GM21576 (cell line): ENCODE measurements at regions not wholly inside any gene's neighbourhood (a gene's known extent, or its start where the extent isn't known, plus 50 kb on each side); places are given as distances from the start of the nearest gene placed in this dataset.

Experiments used
- ATAC-seq: cut with Tn5 transposase; IDR thresholded peaks from one replicate; pipeline ENCODE4 v1.9.1; 2021; ENCODE audit warnings: mild to moderate bottlenecking, moderate library complexity; ENCODE audit not compliant: unreplicated experiment

DNA sequence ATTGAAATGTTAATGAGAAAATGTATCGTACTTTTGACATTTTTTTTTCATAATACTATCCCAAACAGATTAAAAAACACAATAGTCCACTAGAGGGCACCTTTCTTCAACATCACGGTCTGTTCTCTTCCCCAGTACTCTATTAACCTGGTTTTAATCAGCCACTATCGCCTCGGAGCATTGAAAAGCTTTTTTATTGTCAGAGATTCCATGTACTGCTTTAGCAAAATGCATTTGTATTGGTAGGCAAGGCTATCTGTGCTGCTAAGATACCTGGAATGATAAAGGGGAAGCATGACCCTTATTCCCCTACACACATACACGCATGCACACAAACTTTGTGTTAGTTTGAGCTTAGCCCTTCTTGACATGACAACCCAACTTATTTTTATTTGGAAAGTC lies 160.1 kb upstream of the IL12A start:
- no peak for ATAC-seq

DNA sequence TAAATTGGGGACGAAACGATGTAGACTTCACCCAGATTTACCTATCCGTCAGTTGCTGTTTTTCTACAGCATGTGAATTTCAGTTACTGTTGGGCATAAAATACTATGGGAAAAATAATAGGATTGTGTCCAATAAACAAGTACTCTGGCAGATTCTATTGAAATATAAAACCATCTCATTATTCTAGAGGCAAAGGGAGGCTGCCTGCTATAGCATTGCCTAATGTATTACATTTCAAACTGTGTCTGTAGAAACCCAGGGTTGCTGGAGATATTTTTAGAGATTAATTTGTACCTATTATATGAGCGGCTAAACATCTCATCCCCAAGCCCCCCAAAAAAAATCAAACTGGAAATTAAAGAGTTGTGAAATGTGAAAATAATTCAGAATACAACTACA lies 159.6 kb upstream of the IL12A start:
- ATAC-seq: no peak

DNA sequence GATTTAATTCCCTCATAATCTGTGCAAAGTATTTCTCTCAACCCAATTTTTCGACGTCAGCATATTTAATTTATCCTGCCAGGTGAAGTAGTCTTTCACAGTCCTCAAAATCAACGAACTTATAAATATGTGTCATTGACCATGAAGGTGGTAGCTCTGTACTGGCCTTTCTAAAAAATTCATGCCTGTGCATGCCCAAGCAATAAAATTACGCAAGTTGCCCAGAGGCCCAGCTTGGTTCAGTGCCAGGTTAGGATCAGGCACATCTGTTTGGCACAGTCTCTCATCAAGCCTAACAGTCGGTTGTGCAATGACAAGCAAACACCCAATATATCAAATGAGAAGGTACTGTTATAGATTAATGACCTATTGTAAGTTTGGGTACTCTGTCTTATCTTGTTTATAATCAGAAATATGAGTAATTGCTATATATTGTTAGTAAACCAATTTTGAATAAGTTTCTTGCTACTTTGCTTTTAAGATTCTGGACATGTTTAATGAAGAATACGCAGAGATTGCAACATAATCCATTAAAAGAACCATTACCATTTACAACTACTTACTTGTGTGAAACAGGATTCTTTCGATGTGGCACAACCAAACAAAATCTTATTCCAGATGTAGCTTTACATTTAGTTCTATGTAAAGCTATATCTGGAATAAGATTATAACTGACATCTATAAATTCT lies 159.0 kb upstream of the IL12A start:
- ATAC-seq: no peak

DNA sequence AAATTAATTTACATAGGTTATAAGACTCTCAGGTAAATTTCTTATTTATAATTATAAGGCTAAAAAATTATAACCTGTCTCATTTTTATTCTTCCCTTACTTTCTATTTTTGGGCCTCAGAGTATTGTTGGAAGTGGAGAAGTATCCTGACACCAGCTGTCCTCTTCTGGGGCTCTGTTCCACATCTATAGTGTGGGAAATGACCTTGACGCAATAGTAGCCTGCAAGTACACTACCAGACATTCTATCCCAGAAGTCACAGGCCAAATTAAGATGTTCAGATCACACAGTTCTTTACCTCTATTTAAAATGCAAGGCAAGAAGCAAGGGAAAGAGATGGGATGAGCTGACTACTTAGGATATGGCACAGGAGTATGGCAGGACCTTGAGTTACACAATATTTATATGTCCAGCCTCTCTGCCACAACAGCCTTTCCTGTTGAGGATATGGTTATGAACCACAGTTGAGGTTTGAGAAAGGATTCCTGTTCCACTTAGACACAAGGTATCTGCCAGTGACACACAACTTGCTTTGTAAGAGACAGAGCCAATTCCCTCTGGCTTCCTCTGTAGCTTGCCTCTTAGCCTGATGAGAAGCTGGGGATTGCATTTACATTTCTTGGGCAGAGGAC lies 158.0 kb upstream of the IL12A start:
- no peak for ATAC-seq

DNA sequence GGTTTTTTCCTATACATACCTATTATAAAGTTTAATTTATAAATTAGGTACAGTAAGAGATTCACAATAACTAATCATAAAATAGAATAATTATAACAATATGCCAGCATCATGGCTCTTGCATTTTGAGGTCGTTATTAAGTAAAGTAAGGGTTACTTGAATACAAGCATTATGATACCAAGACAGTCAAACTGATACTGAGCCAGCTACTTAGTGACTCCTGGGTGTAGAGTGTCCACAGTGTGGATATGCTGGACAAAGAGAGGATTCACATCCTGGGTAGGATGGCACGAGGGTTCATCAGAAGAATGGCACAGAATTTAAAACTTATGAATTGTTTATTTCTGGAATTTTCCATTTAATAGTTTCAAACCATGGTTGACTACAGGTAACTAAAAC lies 157.2 kb upstream of the IL12A start:
- peak; percentile 39 for ATAC-seq

DNA sequence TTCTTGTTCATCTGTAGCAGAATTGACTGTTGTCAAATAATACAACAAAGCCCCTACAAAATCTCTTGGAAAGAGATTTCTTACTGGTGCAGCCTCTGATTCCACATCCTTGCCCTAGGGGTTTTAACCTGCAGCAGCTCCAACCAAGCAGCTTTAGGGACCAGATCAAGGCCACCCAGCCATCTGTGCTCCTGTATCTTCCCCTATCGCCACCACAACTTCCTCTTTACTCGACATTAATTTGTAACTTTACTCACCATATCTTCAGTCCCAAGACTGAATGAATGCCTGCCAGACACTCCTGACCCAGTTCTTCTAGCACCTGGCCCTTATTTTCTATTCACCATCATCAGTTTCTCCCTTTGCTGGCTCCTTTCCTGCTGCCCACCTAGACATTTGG lies 156.6 kb upstream of the IL12A start:
- ATAC-seq: peak; percentile 87

DNA sequence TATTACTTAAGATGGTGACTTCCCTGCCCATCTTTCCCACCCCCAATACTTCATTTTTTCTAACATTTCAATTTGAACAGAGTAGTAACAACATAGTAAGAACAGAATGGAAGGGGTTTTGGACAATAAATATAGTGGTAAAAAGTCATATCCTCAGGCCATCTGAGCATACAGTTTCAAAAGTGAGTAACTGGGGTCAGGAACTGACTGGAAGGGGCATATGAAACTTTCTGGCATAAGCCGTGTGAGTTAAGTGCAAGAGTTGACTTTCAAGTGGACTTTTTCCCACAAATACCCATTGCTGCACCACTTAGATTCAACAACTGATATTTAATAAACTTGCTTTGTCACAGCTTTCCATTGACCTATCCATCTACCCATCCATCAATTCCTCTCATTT lies 153.5 kb upstream of the IL12A start:
- no peak for ATAC-seq

DNA sequence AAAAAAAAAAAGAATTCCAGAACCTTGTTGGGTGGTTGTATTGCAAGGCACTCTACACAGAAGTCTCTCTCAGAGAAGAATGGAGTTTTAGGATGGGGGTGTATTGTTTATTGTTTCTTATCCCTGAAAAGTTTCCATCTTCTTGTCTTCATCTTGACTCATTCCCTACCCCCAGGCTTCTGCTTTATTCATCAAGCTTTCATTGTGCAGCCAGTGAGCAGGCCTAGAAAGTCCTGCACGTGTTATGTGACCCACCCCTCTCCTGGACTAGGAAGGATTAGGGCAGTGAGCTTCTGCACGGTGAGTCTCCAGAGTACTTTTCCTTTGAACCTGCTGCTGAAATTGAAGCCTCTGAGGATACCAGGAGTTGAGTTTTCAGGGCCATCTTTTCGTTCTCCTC lies 150.9 kb upstream of the IL12A start:
- ATAC-seq: no peak

DNA sequence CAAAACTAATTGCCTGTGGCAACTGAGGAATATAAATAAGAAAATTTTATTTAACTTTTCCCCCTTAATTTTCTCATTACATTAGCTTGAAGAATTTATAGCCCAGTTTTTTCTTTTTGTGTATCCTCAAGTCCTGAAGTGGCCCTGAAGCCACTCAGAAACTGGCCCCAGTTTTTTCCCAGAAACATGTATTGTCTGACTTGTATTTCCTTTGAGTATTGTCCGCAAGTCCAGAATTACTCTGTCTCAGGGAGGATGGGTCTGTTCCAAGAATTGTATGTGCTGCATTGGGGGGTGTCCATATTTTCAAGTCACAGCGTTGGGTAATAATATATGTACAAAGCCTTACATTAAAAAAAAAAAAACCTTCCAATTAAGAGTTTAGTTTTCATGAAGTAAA lies 149.7 kb upstream of the IL12A start:
- no peak for ATAC-seq

DNA sequence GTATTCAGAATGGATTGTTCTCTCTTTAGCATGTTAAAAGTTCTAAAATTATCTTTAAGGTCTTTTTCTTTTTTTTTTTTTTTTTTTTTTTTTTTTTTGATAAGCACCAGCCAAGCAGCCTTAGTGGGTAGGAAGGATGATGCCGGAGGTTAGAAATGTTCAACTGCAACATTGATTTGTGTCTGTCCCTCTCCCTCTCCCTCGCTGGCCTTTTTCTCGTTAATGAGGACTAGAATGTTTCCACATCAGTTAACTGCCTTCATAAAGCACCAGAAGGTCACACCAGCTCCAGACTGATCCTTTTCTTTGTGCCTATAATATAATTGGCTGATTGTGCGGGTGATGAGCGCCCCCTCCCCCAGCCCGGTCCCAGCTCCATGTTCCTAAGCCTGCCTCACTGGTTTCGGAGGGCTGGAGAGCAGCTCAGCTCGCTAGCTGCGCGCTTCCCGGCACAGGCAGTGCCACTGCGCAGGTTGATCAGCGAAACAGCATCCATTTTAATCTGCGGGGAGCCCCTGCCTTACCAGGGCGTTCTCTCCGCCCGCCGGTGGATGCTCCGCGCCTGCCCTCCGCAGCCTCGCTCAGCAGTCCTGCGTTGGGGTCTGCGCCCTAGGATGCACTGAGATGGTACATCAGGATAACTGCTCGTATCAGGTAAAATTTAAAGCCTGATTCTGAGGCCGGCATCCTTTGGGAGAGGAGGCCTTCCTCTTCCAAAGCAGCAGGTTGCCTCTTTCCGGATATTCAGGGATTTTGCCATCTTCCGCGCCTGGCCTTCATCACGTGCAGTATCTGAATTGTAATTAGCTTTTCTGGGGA lies 148.9 kb upstream of the IL12A start, which contains the start of gene SCHIP1:
Gene SCHIP1, plus strand, starts transcription at position 301 of the 819 bp plus-strand sequence.
- ATAC-seq: no peak

DNA sequence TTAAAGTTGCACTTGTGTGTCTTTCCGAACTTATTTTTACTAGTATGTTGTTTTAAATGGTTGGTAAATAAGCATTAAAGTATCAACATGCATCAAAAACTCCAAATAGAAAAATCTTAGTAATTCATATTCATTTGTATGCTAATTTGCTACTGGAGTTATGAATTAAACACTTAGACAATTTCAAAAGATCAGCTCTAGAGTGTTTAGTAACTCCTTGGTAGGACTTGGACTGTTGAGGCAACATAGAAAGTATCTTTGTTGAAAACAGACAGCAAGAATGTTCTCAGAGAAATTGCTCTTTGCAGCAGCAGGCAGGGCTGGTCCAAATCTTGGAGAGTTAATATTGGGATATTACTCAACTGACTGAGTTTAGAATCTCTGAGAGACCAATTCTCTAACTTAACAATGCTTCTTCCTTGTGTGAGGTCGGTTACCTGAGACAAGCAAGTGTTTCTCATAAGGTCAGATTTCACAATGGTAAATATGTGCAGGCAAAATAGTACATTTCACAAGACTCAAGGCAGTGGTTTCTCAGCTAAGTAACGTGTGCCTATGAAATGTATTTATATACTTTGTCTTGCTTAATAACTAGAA lies 147.8 kb upstream of the IL12A start:
- ATAC-seq: no peak

DNA sequence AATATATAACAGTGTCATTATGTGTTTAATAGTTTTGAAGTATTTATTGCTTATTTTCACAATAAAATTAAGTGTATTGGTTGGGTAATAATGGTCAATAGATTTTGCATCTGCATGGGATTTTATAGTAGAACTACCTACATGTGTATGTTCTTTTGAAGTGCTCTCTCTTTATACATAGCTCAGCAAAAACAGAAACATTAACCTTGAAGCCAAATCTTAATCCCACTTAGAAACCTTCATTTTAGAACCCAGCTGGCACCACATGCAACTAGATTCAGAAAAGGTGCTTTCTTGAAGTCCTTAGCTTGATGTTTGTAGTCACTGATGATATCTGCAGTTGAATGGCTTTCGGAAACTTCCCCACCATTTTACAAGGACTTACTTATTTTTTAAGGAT lies 146.9 kb upstream of the IL12A start:
- ATAC-seq: no peak

DNA sequence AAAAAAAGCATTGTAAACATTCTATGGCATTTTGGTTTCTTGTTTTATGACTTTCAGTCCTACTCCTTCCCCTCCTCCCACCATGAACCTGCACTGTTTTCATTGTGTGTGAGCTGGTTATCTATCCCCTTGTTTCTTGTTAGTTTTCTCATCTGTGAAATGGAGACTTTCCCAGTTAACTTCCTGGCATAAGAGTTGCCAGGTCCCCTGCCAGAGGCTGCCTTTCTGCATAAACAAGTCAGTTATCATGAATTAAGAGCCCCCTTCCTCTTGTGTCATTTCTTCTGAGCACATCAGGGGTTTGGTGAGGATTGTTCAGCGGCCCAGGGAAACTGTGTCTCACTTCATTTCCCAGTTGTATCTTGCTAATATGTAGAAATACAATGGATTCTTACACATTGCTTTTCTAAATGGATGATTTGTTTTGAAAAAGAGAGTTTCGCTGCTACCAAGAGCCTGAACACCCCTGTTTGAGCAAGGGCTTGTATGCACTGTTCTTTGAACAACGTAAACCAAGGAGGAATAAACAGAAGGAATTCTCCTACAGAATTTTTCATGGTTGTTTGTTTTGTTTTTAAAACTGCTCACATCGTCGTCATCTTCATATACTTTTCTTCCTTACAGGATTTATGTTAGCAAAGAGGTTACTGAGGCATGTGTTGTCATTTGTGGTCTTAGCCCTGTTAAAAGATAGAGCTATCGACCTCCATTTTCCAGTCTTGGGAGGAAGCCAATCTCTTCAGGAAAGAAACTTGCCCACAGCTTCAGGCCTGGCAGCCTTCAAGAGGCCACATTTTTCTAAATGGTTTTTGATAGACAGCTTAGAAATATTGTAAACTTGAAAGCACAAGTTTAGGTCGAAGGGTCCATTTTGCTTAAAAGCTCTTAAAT lies 144.6 kb upstream of the IL12A start:
- no peak for ATAC-seq

DNA sequence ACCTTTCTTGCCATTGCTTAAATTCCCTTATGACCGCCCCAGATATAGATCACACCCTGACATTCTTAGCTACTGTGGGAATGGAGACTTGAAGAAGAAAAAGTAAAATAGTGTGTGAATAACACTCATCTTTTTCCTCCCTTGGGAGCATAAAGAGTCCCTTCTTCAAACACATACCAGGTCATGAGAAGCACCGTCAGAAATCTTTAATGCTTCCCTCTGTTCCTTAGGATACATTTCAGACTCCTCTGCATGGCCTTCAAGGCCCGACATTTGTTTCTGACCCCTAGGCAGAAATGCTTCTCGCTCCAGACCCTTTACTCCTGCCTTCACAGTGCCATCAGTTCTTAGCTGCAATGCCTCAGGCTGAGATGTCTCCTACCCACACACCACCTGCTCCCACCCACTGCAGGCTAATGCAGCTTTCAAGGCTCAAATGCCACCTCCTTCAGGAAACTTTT lies 143.8 kb upstream of the IL12A start:
- no peak for ATAC-seq

DNA sequence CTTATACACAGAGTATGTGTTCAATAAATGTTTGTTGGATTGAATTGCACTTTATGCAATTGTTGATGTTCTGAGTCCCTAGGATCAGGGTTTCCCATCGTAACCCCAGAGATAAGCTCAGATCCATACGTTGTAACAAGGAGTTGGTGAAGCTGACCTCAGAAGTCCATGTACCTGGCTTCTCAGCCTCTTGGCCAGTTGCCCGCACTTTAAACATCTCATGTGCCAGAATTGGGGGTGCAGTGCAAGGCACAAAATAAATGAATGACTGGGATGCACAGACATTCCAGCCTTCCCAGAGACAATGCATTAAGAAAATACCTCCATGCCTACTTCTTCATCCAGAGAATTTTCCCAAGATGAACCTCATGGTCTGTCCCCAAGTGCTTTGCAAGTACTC lies 142.9 kb upstream of the IL12A start:
- no peak for ATAC-seq

DNA sequence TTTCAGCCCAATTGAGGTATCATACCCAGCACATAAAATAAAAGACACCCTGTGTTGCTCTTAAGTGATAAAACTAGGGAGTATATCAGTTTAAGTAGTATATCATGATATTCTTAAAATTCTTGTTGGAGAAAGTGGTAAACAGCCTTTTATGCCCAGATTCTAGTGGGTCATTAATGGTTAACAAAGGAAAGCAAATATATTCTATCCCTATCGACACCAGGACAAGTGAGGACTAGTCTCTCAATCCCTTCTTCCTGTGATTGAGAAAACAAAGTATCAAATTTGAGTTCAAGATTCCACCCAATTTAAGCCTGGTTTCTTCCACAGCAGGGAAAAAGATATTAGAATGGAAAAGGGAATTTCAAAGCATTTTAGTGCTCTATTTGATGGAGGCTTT lies 142.4 kb upstream of the IL12A start:
- no peak for ATAC-seq

DNA sequence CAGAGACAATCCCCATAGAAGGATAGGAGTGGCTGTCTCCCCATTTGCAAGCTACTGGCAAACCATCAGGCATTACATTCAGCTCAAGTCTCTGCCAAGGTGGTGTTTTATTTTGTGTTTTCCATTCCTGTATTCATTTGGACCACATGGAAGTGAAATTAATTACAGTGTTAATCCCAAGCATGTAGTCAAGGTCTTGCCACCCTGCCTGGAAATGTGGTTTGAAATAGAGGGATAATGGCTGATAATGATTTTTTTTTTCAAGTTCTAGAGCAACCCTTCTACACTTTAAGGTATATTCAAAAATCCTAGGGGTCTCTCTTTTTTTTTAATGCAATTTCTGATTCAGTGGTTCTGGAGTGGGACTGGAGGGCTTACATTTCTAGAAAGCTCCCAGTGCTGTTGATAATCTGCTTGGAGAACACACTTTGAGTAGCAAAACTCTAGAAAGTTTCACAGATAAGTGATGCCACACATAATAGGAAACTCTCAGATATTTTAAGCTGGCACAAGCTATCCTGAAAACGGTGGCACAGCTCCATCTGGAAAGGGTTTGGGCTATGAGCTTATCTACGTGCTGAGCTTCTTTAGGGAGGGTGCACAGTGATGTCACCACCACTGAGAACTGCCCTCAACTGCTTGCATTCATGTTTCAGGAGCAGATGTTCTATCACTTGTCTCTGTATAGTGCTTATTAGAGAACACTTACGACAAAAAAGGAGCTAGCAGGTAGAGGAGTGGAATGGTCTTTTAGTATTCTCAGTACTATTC lies 140.1 kb upstream of the IL12A start:
- no peak for ATAC-seq

DNA sequence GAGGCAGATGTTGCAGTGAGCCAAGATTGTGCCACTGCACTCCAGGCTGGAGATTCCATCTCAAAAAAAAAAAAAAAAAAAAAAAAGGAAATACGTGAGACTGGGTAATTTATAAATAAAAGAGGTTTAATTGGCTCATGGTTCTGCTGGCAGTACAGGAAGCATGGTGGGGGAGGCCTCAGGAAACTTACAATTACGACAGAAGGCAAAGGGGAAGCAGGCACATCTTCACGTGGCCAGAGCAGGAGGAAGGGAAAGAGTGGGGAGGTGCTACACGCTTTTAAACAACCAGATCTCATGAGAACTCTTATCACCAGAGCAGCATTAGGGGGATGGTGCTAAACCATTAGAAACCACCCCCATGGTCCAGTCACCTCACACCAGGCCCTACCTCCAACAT lies 138.2 kb upstream of the IL12A start:
- no peak for ATAC-seq

DNA sequence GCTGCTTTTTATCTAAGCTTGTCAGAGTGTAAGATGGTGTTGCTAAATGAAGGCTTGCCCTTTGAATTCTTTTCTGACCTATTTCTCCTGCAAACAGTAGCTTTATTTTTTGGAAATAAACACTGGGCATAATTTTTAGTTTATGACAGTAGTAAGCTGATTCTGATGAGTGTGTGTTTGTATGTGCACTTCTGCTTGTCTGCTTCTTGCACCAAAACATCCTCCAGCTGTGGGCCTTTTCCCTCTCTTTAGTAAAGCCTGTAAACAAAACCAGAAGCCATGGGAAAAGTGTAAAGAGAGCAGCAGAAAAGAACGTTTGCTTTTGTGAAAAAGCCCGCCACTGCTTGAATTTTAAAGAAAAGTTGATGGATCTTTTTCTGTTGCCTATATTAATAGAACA lies 136.4 kb upstream of the IL12A start:
- ATAC-seq: no peak
